SK-N-SH treated with all-trans-retinoic acid at 6 μM for 48 hours (cell line): ENCODE measurements at regions not wholly inside any gene's neighbourhood (a gene's known extent, or its start where the extent isn't known, plus 50 kb on each side); places are given as distances from the start of the nearest gene placed in this dataset.

Experiments
- ARNTL ChIP-seq: fragments of 450-650 bp; formaldehyde crosslinking; IDR thresholded peaks from 2 replicates; pipeline ENCODE4 v1.5.0; 2020; ENCODE audit warnings: low read depth, mild to moderate bottlenecking, moderate library complexity, borderline replicate concordance
- BACH2 ChIP-seq: fragments of 250-450 bp; sonication (Bioruptor Pico); IDR thresholded peaks from 2 replicates; pipeline ENCODE4 v1.9.0; 2021; ENCODE audit warnings: mild to moderate bottlenecking, borderline replicate concordance
- ESRRG ChIP-seq: fragments of 250-450 bp; sonication (Bioruptor Pico); IDR thresholded peaks from 2 replicates; pipeline ENCODE4 v1.6.1; 2021; ENCODE audit warnings: mild to moderate bottlenecking
- GLIS3 ChIP-seq: fragments of 250-450 bp; sonication (Bioruptor Pico); IDR thresholded peaks from 2 replicates; pipeline ENCODE4 v1.5.0; 2020; ENCODE audit warnings: mild to moderate bottlenecking, moderate library complexity
- PPARA ChIP-seq: fragments of 250-450 bp; sonication (Bioruptor Pico); IDR thresholded peaks from 2 replicates; pipeline ENCODE4 v1.5.0; 2020; ENCODE audit warnings: mild to moderate bottlenecking, borderline replicate concordance
- RARB ChIP-seq: fragments of 250-450 bp; sonication (Bioruptor Pico); IDR thresholded peaks from 2 replicates; pipeline ENCODE4 v1.8.0; 2021; ENCODE audit warnings: mild to moderate bottlenecking, moderate library complexity
- SNAI2 ChIP-seq: fragments of 250-450 bp; sonication (Bioruptor Pico); IDR thresholded peaks from 2 replicates; pipeline ENCODE4 v1.5.0; 2020; ENCODE audit warnings: mild to moderate bottlenecking, moderate library complexity
- TCF4 ChIP-seq: fragments of 250-450 bp; sonication (Bioruptor Pico); IDR thresholded peaks from 2 replicates; pipeline ENCODE4 v1.8.0; 2021; ENCODE audit warnings: mild to moderate bottlenecking, moderate library complexity, borderline replicate concordance
- TOX ChIP-seq: fragments of 250-450 bp; sonication (Bioruptor Pico); IDR thresholded peaks from 2 replicates; pipeline ENCODE4 v1.8.0; 2021; ENCODE audit warnings: mild to moderate bottlenecking, moderate library complexity, borderline replicate concordance
- ZFP3 ChIP-seq: fragments of 250-450 bp; sonication (Bioruptor Pico); IDR thresholded peaks from 2 replicates; pipeline ENCODE4 v1.5.0; 2020; ENCODE audit warnings: mild to moderate bottlenecking, moderate library complexity
- ZFP30 ChIP-seq: fragments of 450-650 bp; formaldehyde crosslinking; IDR thresholded peaks from 2 replicates; pipeline ENCODE4 v1.5.0; 2022; ENCODE audit warnings: mild to moderate bottlenecking, moderate library complexity
- ZNF8 ChIP-seq: fragments of 450-650 bp; formaldehyde crosslinking; IDR thresholded peaks from 2 replicates; pipeline ENCODE4 v1.5.0; 2020; ENCODE audit warnings: mild to moderate bottlenecking, moderate library complexity
- TF ChIP-seq, protein P1 (sequence below): fragments of 250-450 bp; sonication (Bioruptor Pico); IDR thresholded peaks from 2 replicates; pipeline ENCODE4 v1.8.0; 2020; ENCODE audit warnings: mild to moderate bottlenecking, moderate library complexity, borderline replicate concordance
- TF ChIP-seq, protein P2 (sequence below): fragments of 250-450 bp; sonication (Bioruptor Pico); IDR thresholded peaks from 2 replicates; pipeline ENCODE4 v1.5.0; 2020; ENCODE audit warnings: mild to moderate bottlenecking, moderate library complexity

DNA sequence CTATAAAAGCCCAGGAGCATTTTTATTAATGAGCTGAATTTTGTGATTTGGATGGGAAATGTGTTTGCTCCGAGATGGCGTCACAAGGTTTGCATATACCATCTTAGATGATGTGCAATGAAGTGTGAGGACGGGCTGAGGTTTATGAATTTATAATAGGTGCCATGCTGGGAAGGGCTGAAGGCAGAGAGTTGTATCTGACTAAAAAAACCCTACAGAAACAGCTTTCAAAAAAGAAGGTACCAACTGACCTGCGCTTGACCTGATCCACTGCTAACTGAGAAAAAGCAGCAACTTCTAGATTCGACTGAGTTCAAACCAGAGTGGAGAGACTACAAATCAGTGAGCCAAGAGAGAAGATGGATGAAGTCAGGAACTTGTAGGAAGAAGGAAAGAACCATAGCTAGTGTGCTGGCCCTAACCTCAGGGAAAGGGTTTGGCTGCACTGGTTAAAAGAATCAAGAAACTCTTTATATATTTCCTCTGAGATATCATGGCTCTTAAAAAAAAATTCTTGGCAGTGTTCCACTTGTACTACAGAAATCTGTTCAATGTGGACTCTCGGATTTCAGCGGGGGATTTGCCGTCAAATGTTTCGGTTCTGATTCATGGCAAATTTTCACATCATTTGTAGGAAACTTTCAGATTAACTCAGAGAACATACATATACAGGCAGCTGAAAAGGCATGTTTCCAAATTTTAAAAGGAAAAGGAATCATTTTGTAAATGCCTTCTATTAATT is 56.5 kb upstream of the HDGFL1 start:
- no peak for TF ChIP-seq ESRRG (CRISPR knock-in tag)
- TF ChIP-seq, protein P1, sequence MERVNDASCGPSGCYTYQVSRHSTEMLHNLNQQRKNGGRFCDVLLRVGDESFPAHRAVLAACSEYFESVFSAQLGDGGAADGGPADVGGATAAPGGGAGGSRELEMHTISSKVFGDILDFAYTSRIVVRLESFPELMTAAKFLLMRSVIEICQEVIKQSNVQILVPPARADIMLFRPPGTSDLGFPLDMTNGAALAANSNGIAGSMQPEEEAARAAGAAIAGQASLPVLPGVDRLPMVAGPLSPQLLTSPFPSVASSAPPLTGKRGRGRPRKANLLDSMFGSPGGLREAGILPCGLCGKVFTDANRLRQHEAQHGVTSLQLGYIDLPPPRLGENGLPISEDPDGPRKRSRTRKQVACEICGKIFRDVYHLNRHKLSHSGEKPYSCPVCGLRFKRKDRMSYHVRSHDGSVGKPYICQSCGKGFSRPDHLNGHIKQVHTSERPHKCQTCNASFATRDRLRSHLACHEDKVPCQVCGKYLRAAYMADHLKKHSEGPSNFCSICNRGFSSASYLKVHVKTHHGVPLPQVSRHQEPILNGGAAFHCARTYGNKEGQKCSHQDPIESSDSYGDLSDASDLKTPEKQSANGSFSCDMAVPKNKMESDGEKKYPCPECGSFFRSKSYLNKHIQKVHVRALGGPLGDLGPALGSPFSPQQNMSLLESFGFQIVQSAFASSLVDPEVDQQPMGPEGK (CRISPR knock-in tag), result no peak
- no peak for TF ChIP-seq ZNF8 (CRISPR knock-in tag)
- TF ChIP-seq TCF4, result no peak
- TF ChIP-seq ZFP30, result no peak
- TF ChIP-seq RARB, result no peak
- TF ChIP-seq ZFP3, result no peak
- TF ChIP-seq ARNTL (CRISPR knock-in tag), result no peak
- TF ChIP-seq, protein P2, sequence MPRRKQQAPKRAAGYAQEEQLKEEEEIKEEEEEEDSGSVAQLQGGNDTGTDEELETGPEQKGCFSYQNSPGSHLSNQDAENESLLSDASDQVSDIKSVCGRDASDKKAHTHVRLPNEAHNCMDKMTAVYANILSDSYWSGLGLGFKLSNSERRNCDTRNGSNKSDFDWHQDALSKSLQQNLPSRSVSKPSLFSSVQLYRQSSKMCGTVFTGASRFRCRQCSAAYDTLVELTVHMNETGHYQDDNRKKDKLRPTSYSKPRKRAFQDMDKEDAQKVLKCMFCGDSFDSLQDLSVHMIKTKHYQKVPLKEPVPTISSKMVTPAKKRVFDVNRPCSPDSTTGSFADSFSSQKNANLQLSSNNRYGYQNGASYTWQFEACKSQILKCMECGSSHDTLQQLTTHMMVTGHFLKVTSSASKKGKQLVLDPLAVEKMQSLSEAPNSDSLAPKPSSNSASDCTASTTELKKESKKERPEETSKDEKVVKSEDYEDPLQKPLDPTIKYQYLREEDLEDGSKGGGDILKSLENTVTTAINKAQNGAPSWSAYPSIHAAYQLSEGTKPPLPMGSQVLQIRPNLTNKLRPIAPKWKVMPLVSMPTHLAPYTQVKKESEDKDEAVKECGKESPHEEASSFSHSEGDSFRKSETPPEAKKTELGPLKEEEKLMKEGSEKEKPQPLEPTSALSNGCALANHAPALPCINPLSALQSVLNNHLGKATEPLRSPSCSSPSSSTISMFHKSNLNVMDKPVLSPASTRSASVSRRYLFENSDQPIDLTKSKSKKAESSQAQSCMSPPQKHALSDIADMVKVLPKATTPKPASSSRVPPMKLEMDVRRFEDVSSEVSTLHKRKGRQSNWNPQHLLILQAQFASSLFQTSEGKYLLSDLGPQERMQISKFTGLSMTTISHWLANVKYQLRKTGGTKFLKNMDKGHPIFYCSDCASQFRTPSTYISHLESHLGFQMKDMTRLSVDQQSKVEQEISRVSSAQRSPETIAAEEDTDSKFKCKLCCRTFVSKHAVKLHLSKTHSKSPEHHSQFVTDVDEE (CRISPR knock-in tag), result no peak
- no peak for TF ChIP-seq BACH2
- no peak for TF ChIP-seq TOX (CRISPR knock-in tag)
- no peak for TF ChIP-seq SNAI2 (CRISPR knock-in tag)
- TF ChIP-seq PPARA (CRISPR knock-in tag), result no peak
- TF ChIP-seq GLIS3 (CRISPR knock-in tag), result no peak
